ENCODE measurements at regions not wholly inside any gene's neighbourhood (a gene's known extent, or its start where the extent isn't known, plus 50 kb on each side); places are given as distances from the start of the nearest gene placed in this dataset.

DNA sequence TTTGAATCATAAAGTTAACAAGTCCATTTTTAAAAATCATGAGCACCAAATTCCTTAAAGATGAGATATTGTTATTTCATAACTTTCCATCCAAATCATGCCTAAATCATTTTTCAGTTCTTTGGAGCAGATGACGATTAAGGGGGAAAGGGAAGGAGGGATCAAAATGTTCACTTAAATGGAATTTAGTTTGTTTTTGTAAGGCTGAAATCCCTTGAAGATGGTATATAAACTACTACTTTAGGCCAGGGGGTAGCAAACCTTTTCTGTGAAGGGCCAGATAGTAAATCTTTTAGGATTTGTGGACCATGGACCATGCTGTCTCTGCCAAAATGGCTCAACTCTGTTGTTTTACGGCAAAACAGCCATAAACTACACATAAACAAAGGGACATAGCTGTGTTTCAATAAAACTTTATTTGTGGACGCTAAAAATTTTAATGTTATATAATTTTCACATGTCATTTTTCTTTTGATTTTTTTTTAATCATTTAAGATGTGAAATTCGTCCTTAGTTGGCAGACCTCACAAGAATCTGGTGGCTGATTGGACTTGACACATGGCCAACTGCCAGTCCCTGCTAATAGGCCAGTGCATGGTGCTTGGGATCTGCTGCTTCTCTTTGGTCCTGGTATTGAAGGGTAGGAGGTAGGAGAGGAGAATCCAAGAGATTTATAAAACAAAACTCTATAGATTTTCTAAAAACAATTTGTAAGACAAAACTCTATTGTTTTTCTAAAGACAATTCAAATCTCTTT lies 52.0 kb upstream of the RTN4 start:
- no peak for DNase-seq (ENCODE audit: low spot score)

DNA sequence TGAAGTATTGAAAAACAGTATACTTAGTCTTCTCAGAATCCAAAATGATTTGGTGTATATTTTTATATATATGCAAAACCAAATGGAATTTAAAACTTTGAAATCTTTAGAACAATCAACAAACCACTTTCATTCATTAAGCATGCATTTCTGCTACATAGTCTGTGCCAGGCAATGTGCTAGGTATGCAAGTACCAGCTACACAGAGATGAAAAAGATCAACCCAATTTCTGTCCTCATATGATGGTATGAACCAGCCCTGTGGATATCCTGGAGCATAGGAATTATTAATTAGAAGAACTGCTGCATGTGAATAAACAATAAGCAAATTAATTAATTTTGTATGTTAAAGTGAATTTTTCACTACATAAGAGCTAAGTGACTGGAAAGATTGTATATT lies 51.2 kb upstream of the RTN4 start:
- no peak for DNase-seq (ENCODE audit: low spot score)

GRCh38 chr2:55099878-55100820 lies 49.9 kb upstream of the RTN4 start:
- DNase-seq (ENCODE audit: low spot score), result no peak
